Amniotic stem cell (primary cell): ENCODE measurements at regions not wholly inside any gene's neighbourhood (a gene's known extent, or its start where the extent isn't known, plus 50 kb on each side); places are given as distances from the start of the nearest gene placed in this dataset.
"Not testable (repeated sequence)": the region's sequence is repeated elsewhere in the genome, so short reads cannot be mapped to it uniquely, and the experiment has no call there.

Experiments
- DNase-seq: peaks from one replicate; lab custom pipeline; 2025; lab: John Stamatoyannopoulos, UW

DNA sequence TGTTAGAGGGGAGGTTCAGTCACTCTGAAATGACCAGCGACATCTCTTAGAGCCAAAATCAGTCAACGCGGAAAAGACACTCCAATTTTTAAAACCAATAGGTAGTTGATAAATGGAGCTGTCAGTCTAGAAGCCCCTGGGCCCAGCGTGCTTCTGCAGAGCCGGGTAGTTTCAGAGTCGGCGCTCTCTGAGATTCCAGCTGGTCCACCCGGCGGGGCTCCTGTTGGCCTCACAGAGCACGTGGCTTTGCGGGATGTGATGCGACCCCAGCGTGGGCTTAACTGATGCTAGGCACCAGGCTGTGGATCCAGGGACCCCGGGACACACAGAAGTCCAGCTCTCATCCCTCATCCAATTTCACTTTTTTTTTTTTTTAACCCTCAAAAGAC lies 245.9 kb downstream of the BCL2L11 start:
- not testable (repeated sequence) for DNase-seq

DNA sequence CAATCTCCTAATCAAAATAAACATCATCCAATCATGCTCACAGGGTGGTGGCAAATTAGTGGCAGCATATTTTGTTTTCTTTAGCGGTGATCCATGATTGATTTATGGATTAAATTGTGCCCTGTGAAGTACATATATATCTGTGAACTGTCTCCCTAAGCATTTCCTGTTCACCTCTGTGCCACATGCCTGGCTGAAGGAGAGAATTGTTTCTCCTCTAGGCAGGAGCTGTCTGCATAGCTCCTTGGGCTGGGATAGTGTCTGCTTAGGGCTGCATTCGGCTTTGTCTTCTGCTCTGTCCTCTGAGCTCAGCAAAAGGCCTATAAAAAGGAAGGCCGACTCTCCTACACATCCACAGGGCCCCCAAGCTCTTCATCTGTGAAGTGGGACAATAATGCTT lies 246.4 kb downstream of the BCL2L11 start:
- not testable (repeated sequence) for DNase-seq

DNA sequence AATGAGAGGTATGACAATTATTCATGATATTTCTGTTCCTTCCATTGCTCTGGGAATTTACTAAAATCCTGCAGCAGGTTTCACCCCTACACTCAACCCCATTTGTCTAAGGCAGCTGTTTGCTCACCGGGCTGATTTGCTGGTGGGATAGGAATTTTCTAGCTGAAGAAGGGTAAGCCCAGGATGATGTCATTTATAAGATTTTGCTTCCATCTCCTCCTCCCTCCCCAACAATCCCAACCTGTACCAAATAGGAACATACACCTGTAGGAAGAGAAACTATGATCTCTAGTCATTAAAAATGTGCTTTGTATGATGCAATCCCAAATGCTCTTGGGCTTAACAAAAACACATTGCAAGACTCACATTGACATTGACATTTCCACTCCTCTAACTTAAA lies 247.2 kb downstream of the BCL2L11 start:
- not testable (repeated sequence) for DNase-seq

DNA sequence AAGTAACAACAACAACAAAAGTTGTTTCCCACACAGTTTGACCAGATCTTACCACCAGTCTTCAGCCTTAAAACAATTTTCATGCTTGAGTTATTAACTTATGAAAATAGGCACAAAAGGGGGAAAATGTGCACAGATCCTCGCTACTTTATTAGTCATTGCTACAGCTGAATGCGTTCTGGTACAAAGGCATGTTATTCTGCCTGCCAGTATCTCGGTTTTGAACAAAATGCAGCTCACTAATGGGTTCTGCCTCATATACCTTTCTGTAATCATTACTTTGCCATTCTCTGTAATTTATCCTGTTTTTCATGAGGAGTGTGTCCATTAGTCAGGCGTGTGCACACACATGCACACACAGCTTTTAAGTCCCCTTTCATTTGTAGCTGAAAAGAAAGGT lies 247.6 kb downstream of the BCL2L11 start:
- not testable (repeated sequence) for DNase-seq

DNA sequence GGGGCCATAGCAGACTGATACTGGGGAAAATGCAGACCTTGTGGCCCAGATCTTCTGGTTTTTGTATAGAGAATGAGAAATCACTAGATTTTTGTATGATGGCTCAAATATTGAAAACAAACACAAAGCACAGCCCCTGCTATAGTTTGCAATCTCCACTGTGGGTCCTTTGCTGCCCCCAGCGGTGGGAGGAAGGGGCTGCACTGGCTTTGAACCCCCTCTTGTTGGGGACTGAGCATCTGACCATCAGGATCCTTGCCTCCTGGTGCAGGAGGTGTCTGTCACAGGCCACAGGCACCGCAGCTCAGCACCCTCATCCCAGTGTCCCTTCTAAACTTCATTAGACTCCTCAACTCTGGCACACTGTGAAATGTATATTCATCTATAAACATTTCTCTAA lies 252.3 kb downstream of the BCL2L11 start:
- DNase-seq: not testable (repeated sequence)

DNA sequence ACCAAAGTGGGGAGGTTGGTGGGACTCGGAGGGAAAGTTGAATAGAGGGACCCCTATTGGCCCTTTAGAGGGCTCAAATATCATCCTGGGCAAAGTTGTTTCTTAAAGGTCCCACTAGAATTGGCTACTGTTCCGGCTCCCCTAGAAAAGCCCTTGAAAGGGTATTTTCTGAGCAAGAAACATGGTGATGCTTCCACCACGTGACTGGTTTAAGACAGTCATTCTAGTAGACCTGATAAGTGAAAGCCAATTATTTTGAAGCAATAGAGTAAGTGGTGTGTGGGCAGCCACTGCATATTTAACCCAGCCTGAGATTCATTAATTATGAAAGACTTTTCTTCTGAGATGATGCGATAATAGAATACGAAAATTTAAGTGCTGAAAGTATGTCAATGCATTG lies 253.3 kb downstream of the BCL2L11 start:
- not testable (repeated sequence) for DNase-seq

DNA sequence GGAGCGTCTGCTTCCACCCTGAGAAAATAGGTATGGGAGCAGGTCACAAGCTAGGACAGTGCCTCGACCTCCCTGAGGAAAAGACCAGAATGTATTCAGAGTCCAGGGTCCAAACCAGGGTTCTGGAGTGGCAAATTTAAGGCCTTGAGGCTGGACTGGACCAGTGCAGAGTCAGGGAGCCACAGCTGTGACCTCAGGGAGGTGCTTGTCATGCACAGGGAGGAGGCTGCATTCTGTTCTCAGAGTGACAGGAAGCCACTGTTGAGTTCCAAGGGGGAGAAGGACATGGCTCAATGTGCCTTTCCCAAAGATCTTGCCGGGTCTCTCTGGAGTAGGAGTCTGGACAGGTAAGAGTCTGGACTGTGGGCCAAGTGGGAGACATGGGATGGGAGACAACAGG lies 254.0 kb downstream of the BCL2L11 start:
- not testable (repeated sequence) for DNase-seq

DNA sequence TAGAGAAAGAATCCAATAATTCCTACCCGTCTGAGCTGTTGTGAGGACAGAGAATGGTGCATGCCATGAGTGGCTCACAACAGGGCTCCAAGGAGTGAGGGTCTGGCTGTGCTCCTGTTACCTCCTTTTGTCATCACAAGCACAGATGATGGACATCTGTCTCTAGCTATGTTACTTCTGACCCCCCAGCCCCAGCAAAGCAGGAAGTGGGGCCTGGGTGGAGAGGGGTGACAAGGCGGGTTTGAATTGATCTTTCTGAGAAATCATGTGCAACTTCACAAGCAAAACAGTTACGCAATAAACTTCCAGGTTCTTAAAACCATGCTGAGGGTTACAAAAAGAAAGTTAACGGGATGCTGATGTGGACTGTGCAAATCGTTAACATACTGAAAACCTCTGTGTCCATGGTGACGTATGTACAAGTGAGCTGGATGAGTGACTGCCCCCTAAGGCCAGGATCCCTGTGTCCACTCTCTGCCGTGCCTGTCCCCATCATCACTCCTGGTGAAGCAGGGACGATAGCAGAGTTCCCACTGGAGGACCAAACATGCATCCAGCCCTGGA lies 254.7 kb downstream of the BCL2L11 start:
- not testable (repeated sequence) for DNase-seq

DNA sequence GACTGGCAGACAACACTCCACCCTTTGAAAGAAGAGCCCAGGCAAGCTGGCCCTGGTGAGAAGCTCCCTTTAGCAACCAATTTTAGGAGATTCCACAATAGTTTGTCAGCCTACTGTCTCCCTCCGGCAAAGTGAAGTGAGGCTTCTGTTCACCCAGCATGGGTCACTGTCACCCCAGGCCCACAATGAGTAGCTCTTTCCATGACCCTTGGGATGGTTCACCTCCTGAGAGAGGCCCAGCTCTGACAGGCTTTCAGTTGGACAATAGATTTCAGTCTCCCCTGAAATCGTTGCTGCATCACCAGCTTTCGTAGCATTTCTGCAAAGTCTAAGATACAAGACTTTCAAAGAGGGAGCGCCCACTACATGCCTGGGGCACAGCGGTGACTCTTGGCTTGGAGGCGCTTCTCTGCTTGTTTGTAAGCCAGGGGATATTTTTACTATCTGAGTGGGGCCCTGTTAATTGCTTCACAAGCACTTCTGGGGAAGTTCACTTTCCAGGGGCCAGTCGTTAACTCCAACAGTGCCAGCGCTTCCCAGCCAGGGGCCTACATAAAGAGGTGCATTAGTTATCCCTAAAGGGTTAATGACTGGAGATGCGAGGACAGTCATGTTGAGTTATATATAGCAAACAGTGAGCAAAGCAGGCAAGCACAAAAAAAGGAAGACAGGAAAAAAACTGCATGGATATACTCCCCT lies 255.7 kb downstream of the BCL2L11 start:
- not testable (repeated sequence) for DNase-seq

DNA sequence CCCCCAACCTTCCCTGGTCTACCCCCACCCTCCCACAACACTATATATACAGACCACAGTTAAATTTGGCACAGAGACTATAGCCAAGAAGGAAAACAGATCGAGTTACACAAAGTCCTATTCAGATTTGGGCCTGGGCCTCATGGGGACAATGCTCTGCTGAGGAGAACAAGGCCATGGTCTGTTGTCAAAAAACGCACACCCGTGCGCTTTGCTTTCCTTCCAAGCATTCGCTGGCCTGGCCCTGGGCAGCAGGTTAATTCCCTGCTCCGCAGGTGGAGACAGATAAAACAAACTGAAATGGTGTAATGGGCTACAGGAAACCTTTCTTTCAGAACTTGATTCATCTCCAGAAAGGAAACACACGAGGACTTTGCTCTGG lies 256.2 kb downstream of the BCL2L11 start:
- DNase-seq: not testable (repeated sequence)

DNA sequence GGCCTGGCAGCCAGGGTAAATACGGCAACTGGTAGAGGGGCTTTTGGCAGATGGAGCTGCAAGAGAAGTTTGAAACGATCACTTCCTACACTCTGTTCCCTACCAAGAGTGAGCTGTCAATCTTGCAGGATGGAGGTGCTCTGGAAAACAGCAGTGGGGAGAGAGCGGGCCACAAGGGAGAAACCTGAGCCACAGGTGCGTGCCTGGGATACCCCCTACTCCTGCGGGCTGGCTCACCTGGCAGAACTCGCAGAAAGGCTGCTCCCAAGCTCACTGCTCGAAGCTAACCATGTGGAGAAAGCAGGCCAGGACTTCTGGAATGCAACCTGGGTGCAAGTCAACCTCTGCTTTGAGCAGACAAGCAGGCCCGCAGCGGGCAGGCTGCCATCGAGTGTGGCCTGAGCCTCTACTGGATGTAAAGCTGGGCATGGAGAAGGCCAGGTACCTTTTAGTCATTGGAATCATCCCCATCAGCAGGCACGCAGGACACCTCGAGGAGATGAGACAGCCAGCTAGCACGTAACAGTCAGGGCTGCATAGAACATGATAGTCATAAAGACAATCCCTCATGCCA lies 256.8 kb downstream of the BCL2L11 start:
- not testable (repeated sequence) for DNase-seq

DNA sequence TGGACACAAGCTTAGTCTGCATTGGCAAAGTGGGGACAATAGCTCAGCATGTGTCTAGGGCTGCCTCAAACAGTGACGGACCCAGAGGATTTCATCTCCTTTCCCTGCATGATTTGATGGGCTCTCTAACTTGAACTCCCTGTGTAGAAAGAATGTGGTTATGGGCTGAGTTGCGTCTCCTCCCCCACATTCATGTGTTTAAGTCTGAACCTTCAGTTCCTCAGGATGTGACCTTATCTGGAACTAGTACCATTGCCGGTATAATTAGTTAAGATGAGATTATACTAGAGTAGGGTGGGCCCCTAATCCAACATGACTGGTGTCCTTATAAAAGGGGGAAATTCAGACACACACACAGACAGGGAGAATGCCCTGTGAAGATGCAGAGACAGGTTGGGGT lies 257.6 kb downstream of the BCL2L11 start:
- DNase-seq: not testable (repeated sequence)

DNA sequence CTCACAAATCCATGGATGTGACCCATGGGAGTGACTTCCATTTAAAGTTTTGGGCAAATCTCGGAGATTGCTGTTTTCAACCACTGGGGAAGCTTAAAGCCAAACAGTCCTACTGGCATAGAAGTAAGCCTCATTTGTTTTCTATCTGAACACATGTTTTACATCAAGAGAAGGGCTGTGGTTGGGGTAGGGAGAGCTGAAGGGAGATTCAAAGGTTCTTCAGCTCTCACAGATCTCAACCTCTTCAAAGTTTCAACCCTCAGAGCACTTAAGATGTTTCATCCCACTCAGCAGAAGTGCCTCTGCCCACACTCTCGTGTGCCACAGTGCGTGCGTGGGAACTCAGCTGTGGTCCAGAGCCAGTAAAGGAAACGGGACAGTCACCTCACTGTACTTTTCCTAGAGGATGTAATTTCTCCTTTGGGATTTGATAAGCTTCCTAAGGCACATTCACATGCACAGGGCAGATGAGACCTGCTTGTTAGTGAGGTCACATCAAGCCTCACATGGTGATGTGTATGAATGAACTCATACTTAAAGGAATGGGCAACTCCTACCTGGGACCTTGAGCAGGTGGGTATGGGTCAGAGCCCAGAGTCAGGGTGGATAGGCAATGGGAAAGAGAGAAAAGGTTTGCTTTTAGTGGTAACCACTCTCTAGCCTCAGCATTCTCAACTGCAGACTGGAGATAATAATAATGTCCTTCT lies 260.2 kb downstream of the BCL2L11 start:
- not testable (repeated sequence) for DNase-seq

DNA sequence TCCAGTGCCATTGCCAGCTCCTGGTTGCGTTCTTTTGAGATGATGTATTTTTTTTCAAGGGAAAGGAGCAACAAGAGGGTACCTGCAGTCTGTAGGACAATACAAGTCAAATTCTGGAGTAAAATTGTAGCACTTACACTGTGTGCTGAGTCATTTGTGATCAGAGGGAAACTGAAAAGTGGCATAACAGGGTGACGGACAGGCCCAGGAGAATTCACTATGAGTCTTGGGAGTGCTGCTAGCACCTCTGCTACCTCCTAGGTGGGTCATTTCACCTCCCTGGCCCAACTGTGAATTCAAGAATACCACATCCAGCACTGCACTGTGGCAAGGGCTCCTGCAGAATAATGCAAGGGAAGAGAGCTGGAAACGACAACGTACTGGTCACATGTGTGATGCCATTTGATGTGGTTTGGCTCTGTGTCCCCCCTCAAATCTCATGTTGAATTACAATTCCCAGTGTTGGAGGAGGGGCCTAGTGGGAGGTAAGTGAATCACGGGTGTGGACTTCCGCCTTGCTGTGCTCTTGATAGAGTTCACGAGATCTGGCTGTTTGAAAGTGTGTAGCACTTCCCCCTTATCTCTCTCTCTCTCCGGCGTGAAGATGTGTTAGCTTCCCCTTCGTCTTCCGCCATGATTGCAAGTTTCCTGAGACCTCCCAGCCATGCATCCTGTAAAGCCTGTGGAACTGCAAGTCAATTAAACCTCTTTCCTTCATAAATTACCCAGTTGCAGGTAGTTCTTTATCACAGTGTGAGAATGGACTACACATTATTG lies 261.0 kb downstream of the BCL2L11 start:
- DNase-seq: not testable (repeated sequence)

DNA sequence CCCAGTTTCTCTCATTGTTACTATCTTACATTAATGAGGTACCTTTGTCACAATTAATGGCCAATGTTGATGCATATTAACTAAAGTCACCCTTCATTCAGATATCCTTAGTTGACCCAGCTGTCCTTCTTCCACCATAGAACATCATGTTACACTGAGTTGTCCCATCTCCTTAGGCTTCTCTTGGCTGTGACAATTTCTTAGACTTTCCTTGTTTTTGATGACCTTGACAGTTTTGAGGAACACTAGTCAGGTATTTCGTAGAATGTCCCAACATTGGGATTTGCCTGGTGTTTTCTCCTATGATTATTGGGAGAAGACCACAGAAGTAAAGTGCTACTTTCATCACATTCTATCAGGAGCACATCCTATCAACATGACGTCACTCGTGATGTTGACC lies 261.8 kb downstream of the BCL2L11 start:
- not testable (repeated sequence) for DNase-seq

DNA sequence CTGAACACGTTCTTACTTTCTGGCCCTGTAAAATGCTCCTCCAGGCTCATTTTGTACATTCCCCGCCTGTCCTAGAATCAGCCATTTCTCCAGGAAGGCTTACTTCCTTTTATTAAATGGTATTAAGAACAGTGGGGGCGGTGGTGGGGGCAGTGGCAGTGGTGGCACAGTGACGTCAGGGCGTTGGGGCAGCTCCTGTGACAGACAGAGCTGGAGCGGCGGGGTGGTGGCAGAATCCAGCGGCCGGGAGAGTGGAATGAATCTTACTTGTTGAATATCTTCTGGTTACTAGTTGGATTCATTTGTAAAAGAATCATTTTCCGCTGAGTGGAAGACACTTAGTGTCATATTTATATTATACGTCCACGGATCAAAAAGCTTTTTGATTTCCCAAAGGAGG lies 262.6 kb downstream of the BCL2L11 start:
- DNase-seq: not testable (repeated sequence)

DNA sequence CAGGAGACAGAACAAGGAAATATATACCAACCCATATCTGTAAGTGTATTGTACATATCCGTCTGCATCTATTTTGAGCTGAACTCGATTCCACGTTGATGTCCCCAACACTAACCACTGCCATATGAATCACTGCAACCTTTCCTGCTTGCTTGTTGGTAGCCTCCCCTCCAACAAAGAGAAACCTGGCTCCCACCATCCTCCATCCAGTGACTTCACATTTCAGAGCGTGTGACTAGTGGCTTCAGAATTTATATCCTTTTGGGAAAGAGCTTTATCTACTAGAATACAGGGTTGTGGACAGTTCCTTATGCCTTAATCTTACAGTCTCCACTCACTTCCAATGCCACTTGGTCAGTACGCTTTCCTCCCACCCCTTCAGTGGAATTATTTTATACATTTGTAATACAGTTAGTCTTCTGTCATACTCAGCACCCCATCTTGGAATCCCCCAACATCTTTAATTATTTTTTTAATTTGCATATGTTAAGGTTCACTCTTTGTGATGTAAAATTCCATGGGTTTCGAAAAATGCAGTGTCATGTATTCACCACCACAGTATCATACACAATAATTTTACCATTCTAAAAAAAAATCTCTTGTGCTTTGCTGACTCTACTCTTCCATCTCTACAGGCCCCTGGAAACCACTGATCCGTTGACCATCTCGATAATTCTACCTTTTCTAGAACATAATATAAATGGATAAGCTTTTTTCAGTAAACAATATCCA lies 264.7 kb downstream of the BCL2L11 start:
- not testable (repeated sequence) for DNase-seq

DNA sequence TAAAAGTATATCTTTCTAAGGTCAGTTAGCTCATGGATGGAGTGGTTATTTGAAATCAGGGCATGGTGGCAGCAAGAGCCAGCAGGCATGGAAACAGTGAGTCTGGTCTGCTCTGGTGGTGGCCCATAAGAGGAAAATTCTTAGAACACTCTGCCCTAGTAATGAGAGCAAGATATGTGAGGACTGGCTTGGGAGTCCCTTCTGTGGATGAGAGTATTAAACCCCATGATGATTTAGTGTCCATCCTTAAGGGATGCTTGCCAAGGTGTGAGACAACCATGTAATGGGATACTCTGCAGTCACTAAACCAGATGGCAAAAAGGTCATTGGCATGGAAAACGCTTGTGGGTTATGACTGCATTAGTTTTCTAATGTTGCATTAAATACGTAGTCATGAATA lies 269.9 kb downstream of the BCL2L11 start:
- not testable (repeated sequence) for DNase-seq

DNA sequence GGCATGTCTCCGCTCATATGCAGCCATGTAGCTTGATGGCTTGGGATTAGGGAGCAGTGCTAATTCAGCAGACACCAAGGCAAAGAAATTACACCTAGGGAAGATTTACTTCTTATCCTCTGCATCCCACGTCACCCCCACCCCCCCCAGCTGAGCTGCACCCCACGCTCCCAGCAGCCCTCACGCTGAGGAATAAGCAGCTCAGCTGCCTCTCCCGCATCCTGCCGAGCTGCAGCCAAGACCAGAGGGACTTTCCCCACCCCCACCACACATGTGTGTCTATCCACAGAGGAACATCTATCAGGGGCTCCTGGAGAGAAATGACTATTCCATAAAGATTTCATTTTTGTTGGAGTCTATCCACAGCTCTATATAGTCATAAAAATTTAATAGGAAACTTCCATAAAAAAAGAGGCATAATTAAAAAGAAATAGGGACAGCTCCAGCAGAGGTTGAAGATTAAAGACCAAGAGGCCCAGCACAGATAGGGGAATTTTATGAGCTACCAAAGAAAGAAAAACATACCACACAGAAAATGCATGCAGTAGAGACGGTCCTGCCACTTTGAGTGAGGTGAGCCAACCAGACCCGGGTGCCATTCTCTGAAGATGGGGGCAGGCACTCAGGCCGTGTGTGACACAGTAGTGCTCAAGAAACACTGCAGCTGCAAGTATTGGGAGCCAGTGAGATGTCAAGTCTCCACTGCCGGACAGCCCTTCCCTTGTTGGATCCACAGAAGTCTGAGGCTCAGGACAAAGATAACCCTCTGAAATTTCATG lies 274.8 kb downstream of the BCL2L11 start:
- DNase-seq: not testable (repeated sequence)

DNA sequence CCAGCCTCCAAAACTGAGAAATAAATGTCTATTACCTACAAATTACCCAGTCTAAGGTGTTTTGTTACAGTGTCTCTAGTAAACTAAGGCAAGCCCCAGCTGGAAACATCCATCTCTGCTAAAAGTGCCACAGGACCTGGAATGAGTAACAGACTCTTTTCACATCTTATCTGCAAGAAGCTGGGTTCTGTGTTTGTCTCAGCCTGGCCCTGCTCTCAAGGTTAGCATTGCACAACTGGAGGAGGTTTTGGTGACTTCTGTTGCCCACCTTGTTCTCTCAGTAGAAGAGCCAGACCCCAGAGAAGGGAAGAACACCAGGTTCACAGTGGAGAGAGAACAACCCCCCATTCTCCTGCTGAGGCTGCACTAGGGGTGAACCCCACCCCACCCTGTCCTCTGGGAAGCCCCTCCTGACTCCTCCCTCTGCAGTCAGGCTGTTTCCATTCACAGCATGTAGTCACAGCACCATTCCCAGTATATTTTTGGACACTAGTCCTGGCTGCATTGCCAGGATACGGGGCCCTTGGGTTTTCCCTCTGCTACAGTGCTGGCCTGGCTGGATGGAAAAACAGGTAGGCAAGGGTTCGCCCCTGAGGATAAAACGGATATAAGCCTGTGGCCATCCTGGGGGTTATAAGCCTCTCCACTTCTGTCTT lies 280.0 kb downstream of the BCL2L11 start:
- not testable (repeated sequence) for DNase-seq
